ENCODE measurements at regions not wholly inside any gene's neighbourhood (a gene's known extent, or its start where the extent isn't known, plus 50 kb on each side); places are given as distances from the start of the nearest gene placed in this dataset.

DNA sequence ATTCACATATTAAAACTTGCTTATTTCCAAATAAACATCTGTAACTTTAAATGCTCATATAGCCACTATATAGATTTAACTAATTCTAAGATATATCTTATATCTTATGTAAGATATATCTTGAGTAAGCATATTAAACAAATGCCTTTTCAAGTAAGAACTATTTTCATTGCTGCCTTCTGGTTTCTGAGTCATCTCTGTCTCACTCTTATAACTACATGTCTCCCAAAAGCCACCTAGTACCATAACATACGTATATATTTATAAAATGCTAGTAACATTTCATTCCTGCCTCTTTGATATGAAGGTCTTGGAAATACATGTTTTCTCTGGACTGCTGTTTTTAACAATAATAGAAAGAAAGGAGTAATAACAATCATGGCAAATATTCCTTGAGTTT, 429.5 kb downstream of the DTWD2 start:
- DNase-seq (ENCODE audit: low read depth), result no peak
- no peak overlapping the region for H3K4me3 ChIP-seq (ENCODE audit: low read depth, low read length)
- TF ChIP-seq, protein P1, sequence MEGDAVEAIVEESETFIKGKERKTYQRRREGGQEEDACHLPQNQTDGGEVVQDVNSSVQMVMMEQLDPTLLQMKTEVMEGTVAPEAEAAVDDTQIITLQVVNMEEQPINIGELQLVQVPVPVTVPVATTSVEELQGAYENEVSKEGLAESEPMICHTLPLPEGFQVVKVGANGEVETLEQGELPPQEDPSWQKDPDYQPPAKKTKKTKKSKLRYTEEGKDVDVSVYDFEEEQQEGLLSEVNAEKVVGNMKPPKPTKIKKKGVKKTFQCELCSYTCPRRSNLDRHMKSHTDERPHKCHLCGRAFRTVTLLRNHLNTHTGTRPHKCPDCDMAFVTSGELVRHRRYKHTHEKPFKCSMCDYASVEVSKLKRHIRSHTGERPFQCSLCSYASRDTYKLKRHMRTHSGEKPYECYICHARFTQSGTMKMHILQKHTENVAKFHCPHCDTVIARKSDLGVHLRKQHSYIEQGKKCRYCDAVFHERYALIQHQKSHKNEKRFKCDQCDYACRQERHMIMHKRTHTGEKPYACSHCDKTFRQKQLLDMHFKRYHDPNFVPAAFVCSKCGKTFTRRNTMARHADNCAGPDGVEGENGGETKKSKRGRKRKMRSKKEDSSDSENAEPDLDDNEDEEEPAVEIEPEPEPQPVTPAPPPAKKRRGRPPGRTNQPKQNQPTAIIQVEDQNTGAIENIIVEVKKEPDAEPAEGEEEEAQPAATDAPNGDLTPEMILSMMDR (IDR thresholded peaks at IDR 0.05; ENCODE audit: insufficient read depth, low read depth, low read length), result no peak

DNA sequence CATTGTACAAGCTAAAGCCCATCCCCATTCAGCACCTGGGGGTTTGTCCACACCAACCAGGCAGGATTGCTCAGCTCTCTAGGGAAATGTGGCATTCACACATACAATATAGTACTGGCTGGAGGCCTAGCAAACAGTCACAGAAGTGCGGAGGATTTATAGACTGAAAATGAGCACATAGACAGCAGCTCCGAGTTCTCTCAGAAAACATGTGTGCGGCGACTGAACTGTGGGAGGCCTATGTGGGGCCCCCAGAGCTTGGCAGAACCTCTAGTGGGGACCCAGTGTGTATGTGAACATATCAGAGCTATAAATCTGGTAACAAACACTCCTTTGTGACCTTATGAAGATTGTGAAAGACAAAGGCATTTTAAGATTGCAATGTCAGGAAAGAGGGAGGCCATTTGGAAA, 431.1 kb downstream of the DTWD2 start:
- TF ChIP-seq, protein P1 (IDR thresholded peaks at IDR 0.05; ENCODE audit: insufficient read depth, low read depth, low read length), result no peak
- DNase-seq (ENCODE audit: low read depth), result peak; percentile 6
- H3K4me3 ChIP-seq (ENCODE audit: low read depth, low read length), result no peak overlapping the region

DNA sequence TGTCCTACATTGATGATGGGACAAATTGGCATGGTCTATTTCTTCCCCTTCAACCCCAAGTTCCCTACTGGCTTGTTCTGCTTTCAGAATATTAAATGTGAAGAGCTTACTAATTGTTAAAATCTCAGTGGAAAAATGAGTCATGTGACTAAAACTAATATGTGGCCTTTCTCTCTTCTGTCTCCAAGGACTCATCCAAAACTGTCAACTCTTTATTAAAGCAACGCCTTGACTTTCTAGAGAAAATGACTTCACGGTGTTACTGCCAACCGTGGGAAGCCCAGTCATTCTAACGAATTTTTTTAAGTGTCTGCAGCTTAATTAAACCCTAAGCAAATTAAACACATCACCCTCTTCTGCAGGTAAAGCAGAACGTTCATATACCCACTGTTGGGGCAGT, 431.6 kb downstream of the DTWD2 start:
- TF ChIP-seq, protein P1 (IDR thresholded peaks at IDR 0.05; ENCODE audit: insufficient read depth, low read depth, low read length), result no peak
- no peak for DNase-seq (ENCODE audit: low read depth)
- H3K4me3 ChIP-seq (ENCODE audit: low read depth, low read length), result no peak overlapping the region

DNA sequence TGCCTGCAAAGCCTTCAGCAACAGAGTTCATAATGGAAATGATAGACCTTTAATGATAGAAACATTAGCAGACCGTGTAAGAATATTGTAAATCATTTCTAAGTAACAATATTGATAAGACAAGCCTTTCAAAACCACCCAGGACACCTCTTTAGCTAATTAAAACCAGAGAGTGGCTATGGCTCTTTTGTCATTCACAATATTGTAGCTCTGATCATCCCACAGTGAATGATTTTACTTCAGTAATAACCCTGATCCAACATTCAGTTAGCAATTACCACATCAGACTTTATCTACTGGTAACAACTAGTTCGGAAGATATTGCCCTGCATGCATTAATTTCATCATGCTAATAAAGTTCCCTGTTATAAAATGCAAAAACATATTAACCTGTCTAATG, 432.6 kb downstream of the DTWD2 start:
- TF ChIP-seq, protein P1 (IDR thresholded peaks at IDR 0.05; ENCODE audit: insufficient read depth, low read depth, low read length), result no peak
- DNase-seq (ENCODE audit: low read depth), result no peak

DNA sequence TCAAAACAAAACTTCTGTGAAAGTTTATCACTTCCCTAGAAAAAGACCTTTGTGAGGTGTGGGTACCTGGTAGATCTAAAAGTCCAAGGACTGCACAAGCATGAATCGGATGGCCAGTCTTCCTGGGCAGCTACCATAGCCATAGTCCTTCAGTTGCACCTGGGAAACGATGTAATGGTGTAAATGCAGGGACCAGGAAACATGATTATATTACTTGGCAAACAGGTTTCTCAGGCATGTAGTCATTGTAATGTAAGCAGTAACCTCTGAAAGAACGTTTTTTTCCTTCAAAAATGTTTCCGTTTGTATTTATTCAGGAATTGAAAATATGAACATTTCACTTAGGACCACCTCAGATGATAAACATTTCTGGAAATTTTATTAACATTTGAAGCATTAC, 433.4 kb downstream of the DTWD2 start:
- no peak overlapping the region for H3K4me3 ChIP-seq (ENCODE audit: low read depth, low read length)
- TF ChIP-seq, protein P1 (IDR thresholded peaks at IDR 0.05; ENCODE audit: insufficient read depth, low read depth, low read length), result no peak
- no peak for DNase-seq (ENCODE audit: low read depth)

More for the DNA sequence above, 432.6 kb downstream of the DTWD2 start:
- no peak overlapping the region for H3K4me3 ChIP-seq (ENCODE audit: low read depth, low read length)

DNA sequence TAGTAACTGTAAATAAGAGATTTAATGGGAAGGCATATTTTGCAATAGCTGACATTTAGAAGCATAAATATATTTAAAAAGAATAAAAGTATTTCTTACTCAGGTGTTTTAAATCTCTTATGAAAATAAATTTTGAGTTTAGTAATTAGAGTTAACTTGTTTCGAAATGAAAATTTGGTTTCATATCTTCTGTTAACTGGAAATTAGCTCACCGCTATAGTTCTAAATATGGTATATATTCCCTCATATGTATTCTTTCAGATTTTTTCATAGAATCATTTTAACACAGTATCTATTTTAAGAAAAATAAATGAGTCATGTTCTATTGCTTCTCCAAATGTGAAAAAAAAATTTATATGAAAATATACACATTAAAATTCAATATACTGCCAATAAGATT, 434.1 kb downstream of the DTWD2 start:
- DNase-seq (ENCODE audit: low read depth), result no peak
- no peak overlapping the region for H3K4me3 ChIP-seq (ENCODE audit: low read depth, low read length)
- TF ChIP-seq, protein P1 (IDR thresholded peaks at IDR 0.05; ENCODE audit: insufficient read depth, low read depth, low read length), result no peak

DNA sequence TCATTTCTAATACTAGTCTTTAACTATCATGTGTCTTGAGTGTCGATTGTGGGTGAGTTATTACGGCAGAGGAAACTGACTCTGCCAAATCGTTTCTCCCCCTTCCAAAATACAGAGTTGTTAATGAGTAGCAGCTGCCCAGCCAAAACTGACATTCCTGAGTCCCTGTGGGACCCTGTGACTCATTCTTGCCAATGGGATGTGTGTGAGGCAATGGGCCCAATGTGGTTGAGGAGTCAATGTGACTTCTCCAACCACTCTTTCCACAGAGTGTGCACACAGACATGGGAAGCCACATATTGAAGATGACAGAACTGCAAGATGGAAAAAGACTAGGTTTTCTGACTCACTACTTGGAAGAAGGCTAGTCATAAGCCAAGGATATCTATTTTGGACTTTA, 434.7 kb downstream of the DTWD2 start:
- H3K4me3 ChIP-seq (ENCODE audit: low read depth, low read length), result no peak overlapping the region
- TF ChIP-seq, protein P1 (IDR thresholded peaks at IDR 0.05; ENCODE audit: insufficient read depth, low read depth, low read length), result no peak
- DNase-seq (ENCODE audit: low read depth), result peak; percentile 16
